ENCODE measurements at regions not wholly inside any gene's neighbourhood (a gene's known extent, or its start where the extent isn't known, plus 50 kb on each side); places are given as distances from the start of the nearest gene placed in this dataset.

- no peak for TF ChIP-seq CTCF (IDR thresholded peaks at IDR 0.05; ENCODE audit: borderline replicate concordance, control extremely low read depth, extremely low read depth, insufficient read depth, missing control alignments)
- in situ Hi-C loops (cut with MboI; ENCODE audit: low sequenced_read_pairs, unreplicated experiment) = no loop called here
- DNase-seq (ENCODE audit: low spot score) = no peak
Observed at GRCh38 chr10:62534031-62534430, 159.9 kb downstream of the ZNF365 start.

GRCh38 chr10:62538606-62539005 is 164.4 kb downstream of the ZNF365 start:
- in situ Hi-C loops (cut with MboI; ENCODE audit: low sequenced_read_pairs, unreplicated experiment) = no loop called here
- no peak for TF ChIP-seq CTCF (IDR thresholded peaks at IDR 0.05; ENCODE audit: borderline replicate concordance, control extremely low read depth, extremely low read depth, insufficient read depth, missing control alignments)
- no peak for DNase-seq (ENCODE audit: low spot score)

GRCh38 chr10:62540389-62540788 is 166.2 kb downstream of the ZNF365 start:
- TF ChIP-seq CTCF (IDR thresholded peaks at IDR 0.05; ENCODE audit: borderline replicate concordance, control extremely low read depth, extremely low read depth, insufficient read depth, missing control alignments) = no peak
- no peak for DNase-seq (ENCODE audit: low spot score)
- in situ Hi-C loops (cut with MboI; ENCODE audit: low sequenced_read_pairs, unreplicated experiment) = no loop called here

GRCh38 chr10:62541811-62542210 is 167.6 kb downstream of the ZNF365 start:
- no peak for TF ChIP-seq CTCF (IDR thresholded peaks at IDR 0.05; ENCODE audit: borderline replicate concordance, control extremely low read depth, extremely low read depth, insufficient read depth, missing control alignments)
- in situ Hi-C loops (cut with MboI; ENCODE audit: low sequenced_read_pairs, unreplicated experiment) = no loop called here
- no peak for DNase-seq (ENCODE audit: low spot score)

- DNase-seq (ENCODE audit: low spot score) = no peak
- in situ Hi-C loops (cut with MboI; ENCODE audit: low sequenced_read_pairs, unreplicated experiment) = no loop called here
- TF ChIP-seq CTCF (IDR thresholded peaks at IDR 0.05; ENCODE audit: borderline replicate concordance, control extremely low read depth, extremely low read depth, insufficient read depth, missing control alignments) = no peak
Observed at GRCh38 chr10:62543571-62544355, 169.6 kb downstream of the ZNF365 start.

GRCh38 chr10:62545160-62546066 is 171.2 kb downstream of the ZNF365 start:
- no peak for DNase-seq (ENCODE audit: low spot score)
- no peak for TF ChIP-seq CTCF (IDR thresholded peaks at IDR 0.05; ENCODE audit: borderline replicate concordance, control extremely low read depth, extremely low read depth, insufficient read depth, missing control alignments)
- in situ Hi-C loops (cut with MboI; ENCODE audit: low sequenced_read_pairs, unreplicated experiment) = no loop called here
